GM19397 (cell line): ENCODE measurements at regions not wholly inside any gene's neighbourhood (a gene's known extent, or its start where the extent isn't known, plus 50 kb on each side); places are given as distances from the start of the nearest gene placed in this dataset.

Experiments
- ATAC-seq: cut with Tn5 transposase; IDR thresholded peaks from one replicate; pipeline ENCODE4 v1.9.1; 2021; ENCODE audit warnings: mild to moderate bottlenecking, moderate library complexity; ENCODE audit not compliant: unreplicated experiment

GRCh38 chr5:54659700-54660131, 142.2 kb downstream of the SNX18 start:
- no peak for ATAC-seq

GRCh38 chr5:54658010-54658409, 140.5 kb downstream of the SNX18 start:
- ATAC-seq, result no peak

GRCh38 chr5:54656261-54656728, 138.7 kb downstream of the SNX18 start:
- ATAC-seq, result no peak

GRCh38 chr5:54655761-54656160, 138.2 kb downstream of the SNX18 start:
- no peak for ATAC-seq

- ATAC-seq, result no peak
Measured at GRCh38 chr5:54655266-54655665, 137.7 kb downstream of the SNX18 start.

GRCh38 chr5:54653956-54654614, 136.5 kb downstream of the SNX18 start:
- no peak for ATAC-seq

GRCh38 chr5:54651482-54652076, 134.0 kb downstream of the SNX18 start:
- no peak for ATAC-seq

- no peak for ATAC-seq
Measured at GRCh38 chr5:54649041-54649504, 131.5 kb downstream of the SNX18 start.

GRCh38 chr5:54646356-54647101, 129.0 kb downstream of the SNX18 start:
- peak; percentile 97 for ATAC-seq

- ATAC-seq, result no peak
Measured at GRCh38 chr5:54645882-54646355, 128.4 kb downstream of the SNX18 start.

- ATAC-seq, result no peak
Measured at GRCh38 chr5:54644226-54644625, 126.7 kb downstream of the SNX18 start.

GRCh38 chr5:54643685-54644106, 126.1 kb downstream of the SNX18 start:
- no peak for ATAC-seq

- no peak for ATAC-seq
Measured at GRCh38 chr5:54639621-54640020, 122.1 kb downstream of the SNX18 start.

GRCh38 chr5:54638106-54638505, 120.5 kb downstream of the SNX18 start:
- no peak for ATAC-seq

- no peak for ATAC-seq
Measured at GRCh38 chr5:54637654-54638053, 120.1 kb downstream of the SNX18 start.

- no peak for ATAC-seq
Measured at GRCh38 chr5:54634089-54634488, 116.5 kb downstream of the SNX18 start.

- ATAC-seq, result no peak
Measured at GRCh38 chr5:54632131-54632701, 114.7 kb downstream of the SNX18 start.

GRCh38 chr5:54630738-54631359, 113.3 kb downstream of the SNX18 start:
- ATAC-seq, result no peak

- ATAC-seq, result no peak
Measured at GRCh38 chr5:54629115-54629514, 111.6 kb downstream of the SNX18 start.

- ATAC-seq, result no peak
Measured at GRCh38 chr5:54628050-54628449, 110.5 kb downstream of the SNX18 start.

GRCh38 chr5:54626407-54626806, 108.8 kb downstream of the SNX18 start:
- ATAC-seq, result no peak
